GM12872 (cell line): ENCODE measurements at regions not wholly inside any gene's neighbourhood (a gene's known extent, or its start where the extent isn't known, plus 50 kb on each side); places are given as distances from the start of the nearest gene placed in this dataset.

Experiments used
- CTCF ChIP-seq: IDR thresholded peaks from 3 replicates; pipeline ENCODE4 v1.5.1; 2011; ENCODE audit warnings: low read depth, mild to moderate bottlenecking, low read length, moderate library complexity; ENCODE audit not compliant: insufficient read depth

- TF ChIP-seq CTCF: no peak
Measured at GRCh38 chr5:18792145-18792544, 1157.9 kb downstream of the TAF11L14 start.

GRCh38 chr5:18797222-18797621, 1163.0 kb downstream of the TAF11L14 start:
- no peak for TF ChIP-seq CTCF

GRCh38 chr5:18798058-18798457, 1163.8 kb downstream of the TAF11L14 start:
- no peak for TF ChIP-seq CTCF

GRCh38 chr5:18799482-18800128, 1165.3 kb downstream of the TAF11L14 start:
- no peak for TF ChIP-seq CTCF

GRCh38 chr5:18800293-18801025, 1166.2 kb downstream of the TAF11L14 start:
- TF ChIP-seq CTCF: no peak

GRCh38 chr5:18802336-18802735, 1168.1 kb downstream of the TAF11L14 start:
- no peak for TF ChIP-seq CTCF

GRCh38 chr5:18805376-18805775, 1171.1 kb downstream of the TAF11L14 start:
- no peak for TF ChIP-seq CTCF
